GM18499 (cell line): ENCODE measurements at regions not wholly inside any gene's neighbourhood (a gene's known extent, or its start where the extent isn't known, plus 50 kb on each side); places are given as distances from the start of the nearest gene placed in this dataset.

Experiments used
- ATAC-seq: cut with Tn5 transposase; IDR thresholded peaks from one replicate; pipeline ENCODE4 v1.9.1; 2021; ENCODE audit warnings: moderate number of reproducible peaks; ENCODE audit not compliant: insufficient read depth, unreplicated experiment

- ATAC-seq = no peak
These were observed 199.6 kb upstream of the IL12A start for GRCh38 chr3:159789017-159789416.

GRCh38 chr3:159789742-159790635, 198.6 kb upstream of the IL12A start:
- ATAC-seq = no peak

- no peak for ATAC-seq
These were observed 197.3 kb upstream of the IL12A start for GRCh38 chr3:159791336-159791735.

- ATAC-seq = no peak
These were observed 196.6 kb upstream of the IL12A start for GRCh38 chr3:159792070-159792469.

GRCh38 chr3:159795042-159795441, 193.6 kb upstream of the IL12A start:
- ATAC-seq = no peak

GRCh38 chr3:159795681-159796175, 192.9 kb upstream of the IL12A start:
- no peak for ATAC-seq

GRCh38 chr3:159796226-159796625, 192.4 kb upstream of the IL12A start:
- ATAC-seq = no peak

GRCh38 chr3:159796744-159797143, 191.9 kb upstream of the IL12A start:
- ATAC-seq = no peak

GRCh38 chr3:159797771-159798170, 190.9 kb upstream of the IL12A start:
- ATAC-seq = no peak

- no peak for ATAC-seq
These were observed 189.7 kb upstream of the IL12A start for GRCh38 chr3:159798951-159799350.

GRCh38 chr3:159800434-159801155, 188.0 kb upstream of the IL12A start:
- no peak for ATAC-seq

GRCh38 chr3:159802864-159803263, 185.8 kb upstream of the IL12A start:
- no peak for ATAC-seq

GRCh38 chr3:159803459-159803858, 185.2 kb upstream of the IL12A start:
- no peak for ATAC-seq

- peak; percentile 89 for ATAC-seq
These were observed 183.8 kb upstream of the IL12A start for GRCh38 chr3:159804726-159805410.

GRCh38 chr3:159805411-159805772, 183.2 kb upstream of the IL12A start:
- ATAC-seq = no peak

- ATAC-seq = no peak
These were observed 182.2 kb upstream of the IL12A start for GRCh38 chr3:159806412-159806811.

- ATAC-seq = no peak
These were observed 181.2 kb upstream of the IL12A start for GRCh38 chr3:159807137-159808040.

- no peak for ATAC-seq
These were observed 174.7 kb upstream of the IL12A start for GRCh38 chr3:159813822-159814531.

- no peak for ATAC-seq
These were observed 172.1 kb upstream of the IL12A start for GRCh38 chr3:159816512-159816911.
